ENCODE measurements at regions not wholly inside any gene's neighbourhood (a gene's known extent, or its start where the extent isn't known, plus 50 kb on each side); places are given as distances from the start of the nearest gene placed in this dataset.
"Not testable (repeated sequence)": the region's sequence is repeated elsewhere in the genome, so short reads cannot be mapped to it uniquely, and the experiment has no call there.

DNA sequence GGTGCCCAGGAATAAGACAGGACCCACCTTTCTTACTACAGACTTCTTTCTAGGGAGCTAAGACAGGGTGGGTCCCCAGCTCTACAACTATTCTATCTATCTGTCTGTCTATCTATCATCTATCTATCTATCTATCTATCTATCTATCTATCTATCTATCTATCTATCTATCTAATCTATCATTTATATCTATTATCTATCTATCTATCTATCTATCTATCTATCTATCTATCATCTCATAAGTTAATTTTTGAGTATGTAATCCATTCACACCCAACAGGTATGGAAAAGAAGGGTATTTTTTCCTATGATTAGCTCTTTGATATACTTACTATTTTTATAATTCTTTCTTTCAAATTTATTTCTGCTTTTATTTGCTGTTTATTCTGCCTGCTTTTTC lies 55.9 kb downstream of the BAMBI start:
- no peak for DNase-seq

DNA sequence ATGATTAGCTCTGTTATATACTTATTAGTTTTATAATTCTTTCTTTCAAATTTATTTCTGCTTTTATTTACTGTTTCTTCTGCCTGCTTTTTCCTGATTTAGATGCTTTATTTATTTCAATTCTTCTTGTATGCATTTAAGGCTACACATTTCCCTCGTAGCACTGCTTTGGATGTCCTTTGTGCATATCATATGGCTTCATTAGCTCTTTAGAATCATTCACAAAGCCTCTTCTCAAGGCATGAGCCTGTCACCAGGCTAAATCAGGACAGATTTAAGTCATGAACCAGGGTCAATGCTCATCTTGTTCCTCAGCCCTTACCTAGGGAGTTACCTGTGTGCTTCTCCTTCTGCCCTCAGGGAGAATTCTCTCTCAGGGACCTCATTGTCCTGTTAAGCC lies 56.3 kb downstream of the BAMBI start:
- no peak for DNase-seq

DNA sequence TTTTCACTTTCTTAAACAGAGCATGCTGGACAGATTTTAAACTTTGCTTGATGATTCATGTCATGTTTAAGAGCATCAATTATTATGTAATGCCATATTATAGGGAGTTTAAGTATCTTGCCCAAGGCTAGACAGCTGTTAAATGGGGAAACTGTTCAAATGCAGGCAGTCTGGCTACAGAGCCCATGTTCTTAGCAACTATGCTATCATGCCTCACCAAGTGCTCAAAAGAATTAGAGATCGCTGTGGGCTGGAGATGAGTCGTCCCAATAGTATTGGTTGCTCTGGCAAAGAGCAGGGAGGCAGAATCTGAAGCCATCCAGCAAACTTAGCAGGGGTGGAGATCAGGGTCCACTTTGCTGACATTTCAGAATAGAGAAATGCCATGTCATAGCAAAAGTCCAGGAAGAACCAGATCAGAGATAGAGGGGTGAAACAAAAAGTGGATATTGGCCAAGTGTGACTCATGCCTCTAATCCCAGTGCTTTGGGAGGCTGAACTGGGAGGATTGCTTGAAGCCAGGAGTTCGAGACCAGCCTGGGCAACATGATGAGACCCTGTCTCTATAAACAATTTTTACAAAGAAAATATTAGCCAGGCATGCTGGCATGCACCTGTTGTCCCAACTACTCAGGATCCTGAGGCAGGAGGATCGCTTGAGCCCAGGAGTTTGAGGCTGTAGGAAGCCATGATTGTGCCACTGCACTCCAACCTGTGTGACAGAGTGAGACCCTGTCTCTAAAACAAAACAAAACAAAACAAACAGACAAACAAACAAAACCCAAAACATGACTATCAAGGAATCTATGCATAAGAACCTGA lies 57.8 kb downstream of the BAMBI start:
- DNase-seq, result no peak

DNA sequence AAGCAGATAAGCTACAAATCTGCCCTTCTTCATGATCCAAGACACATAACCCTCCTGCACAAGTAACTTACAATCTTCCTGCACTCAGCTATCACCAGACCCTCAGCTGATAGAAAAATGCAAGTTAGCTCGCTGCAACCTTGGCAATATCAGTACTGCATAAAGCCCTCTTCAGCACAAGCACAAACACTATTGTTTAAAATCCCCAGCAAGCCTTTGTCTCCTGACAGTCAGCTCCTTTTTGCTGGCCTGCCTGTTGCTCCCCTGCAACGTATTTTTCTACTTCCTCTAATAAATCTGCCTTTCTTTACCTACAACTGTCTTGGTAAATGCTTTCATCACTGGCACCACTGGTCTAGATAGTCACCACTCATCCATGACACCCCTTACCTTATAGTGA lies 59.8 kb downstream of the BAMBI start:
- no peak for DNase-seq

DNA sequence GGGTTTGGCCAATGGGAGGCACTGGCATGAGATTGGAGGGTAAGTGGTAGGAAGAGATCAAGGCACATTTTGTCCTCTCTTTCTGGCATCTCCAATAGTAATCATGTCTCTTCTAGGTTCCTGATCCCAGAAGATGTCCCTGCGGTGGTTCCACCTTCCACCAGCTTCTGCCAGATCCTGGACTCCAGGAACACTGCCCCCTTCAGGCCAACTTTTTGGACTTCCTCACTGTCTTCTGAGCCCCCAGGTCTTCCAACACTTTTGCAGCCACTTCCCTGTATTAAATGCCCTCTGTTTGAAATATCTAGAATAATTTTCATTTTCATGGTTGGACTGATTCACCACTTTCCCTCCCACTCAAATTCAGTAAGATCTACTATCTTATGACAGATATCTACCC lies 60.9 kb downstream of the BAMBI start:
- DNase-seq, result no peak

DNA sequence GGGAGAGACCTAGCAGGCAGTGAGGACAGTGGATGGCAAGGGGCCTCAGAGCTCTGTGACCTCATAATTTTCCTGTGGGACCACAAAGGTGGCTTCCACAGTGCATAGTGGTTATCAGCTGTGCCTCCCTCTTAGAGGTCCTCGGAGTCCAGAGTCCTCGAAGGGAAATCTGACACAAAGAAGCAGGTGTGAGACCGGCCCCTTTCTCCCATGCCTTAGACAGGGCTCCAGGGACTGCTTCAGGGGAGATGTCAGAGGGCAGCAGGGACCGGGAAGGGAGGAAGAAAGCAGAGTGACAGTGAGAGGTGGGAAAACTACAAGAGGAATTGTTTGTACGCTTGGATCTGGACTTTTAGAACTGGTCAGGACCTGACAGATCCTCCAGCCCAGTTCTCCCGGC lies 66.3 kb downstream of the BAMBI start:
- no peak for DNase-seq

DNA sequence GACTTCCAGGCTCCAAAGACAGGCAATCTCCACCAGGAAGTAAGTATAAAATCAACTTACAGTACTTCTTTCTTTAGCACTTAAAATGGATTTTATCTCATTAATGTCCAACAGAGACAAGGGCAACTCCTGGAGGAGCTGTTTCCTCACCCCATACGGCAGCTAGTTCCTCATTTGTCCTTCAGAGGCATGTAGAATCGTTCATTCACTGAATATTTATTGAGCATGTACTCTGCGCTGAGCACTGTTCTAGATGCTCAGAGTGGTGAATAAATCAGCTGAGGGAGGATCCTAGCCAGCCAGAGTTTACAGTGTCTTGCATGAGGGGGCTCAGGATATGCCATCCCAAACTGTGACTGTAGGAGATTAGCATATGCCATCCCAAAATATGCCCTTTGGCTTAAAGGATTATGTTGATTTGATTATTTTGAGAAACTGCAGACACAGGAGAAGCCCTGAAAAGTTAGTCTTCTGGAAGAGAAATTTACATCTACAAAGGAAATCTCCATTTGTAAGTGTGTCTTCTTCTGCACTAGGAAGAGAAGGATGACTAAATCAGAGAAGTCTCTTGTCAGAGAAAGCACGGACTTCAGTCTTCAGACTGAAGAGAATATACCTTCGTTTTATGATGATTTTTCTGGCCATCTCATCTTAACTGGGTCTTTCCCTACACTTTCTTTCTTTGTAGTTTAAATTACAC lies 66.9 kb downstream of the BAMBI start:
- DNase-seq, result no peak

DNA sequence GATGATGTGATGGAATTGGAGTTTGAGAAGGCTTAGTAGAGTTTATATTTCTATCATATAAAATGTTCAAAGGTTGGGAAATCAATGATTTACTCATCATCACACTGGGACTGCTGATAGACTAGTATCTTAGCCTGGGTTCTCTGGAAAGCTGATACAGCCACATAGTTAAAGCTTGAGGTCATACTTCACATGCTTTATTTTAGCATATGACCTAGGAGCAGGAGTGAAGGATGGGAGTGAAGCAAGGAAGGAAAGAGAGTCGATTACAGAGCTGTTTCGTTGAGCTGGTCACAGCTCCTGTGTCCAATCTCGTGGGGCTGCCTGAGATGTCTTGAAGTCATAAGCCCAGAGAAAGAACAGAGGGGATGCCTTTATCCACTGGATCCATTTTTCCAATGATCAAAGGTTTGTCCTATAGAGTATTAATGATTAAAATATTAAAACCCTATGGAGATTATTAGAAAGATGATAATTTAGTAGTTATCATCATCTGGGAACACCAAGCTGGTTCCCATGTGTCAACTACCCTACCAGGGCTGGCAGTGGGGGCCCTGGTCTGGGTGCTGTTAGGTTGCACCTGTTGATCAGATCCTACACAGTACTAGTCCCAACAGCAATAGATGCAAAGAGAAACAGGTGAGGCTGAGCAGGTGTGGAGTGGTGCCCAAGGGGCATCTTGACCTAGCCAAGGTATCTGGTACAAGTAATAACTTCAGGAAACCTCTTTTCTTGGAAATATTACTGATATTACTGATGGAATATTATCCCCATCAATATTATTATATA lies 77.8 kb downstream of the BAMBI start:
- DNase-seq, result no peak

DNA sequence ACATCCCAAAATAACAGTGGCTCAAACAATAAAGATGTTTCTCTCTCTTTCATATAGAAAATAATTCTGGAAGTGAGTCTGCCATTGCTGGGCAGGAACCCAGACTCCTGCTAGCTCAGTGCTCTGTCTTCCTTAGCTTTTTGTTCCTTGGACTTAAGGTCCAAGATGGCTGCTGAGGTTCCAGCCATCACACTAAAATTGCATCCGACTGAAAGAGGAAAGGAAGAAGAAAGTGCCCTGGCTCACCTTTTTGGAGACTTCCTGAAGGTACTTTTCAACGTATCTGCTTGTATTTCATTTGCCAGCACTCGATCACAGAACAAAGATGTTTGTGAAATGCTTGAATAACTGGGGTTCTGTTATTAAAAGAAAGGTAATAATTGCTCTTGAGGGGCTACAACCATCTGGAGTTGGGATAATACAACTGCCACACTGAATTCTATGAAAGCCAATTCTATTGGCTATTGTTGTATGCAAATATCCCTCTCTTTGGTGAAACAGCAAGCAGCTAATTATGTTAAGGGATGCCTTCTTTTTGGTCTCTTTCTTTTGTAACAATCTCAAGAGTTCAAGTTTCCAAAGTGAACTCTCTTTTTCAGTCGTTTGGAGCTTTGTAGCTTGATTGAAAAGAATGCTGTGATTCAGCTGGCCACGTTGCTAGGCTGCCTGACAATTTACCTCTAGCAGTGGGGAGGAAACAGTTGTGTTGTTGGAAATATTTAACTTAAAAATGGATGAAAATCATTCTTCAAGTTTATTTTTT lies 83.9 kb downstream of the BAMBI start:
- DNase-seq, result no peak

DNA sequence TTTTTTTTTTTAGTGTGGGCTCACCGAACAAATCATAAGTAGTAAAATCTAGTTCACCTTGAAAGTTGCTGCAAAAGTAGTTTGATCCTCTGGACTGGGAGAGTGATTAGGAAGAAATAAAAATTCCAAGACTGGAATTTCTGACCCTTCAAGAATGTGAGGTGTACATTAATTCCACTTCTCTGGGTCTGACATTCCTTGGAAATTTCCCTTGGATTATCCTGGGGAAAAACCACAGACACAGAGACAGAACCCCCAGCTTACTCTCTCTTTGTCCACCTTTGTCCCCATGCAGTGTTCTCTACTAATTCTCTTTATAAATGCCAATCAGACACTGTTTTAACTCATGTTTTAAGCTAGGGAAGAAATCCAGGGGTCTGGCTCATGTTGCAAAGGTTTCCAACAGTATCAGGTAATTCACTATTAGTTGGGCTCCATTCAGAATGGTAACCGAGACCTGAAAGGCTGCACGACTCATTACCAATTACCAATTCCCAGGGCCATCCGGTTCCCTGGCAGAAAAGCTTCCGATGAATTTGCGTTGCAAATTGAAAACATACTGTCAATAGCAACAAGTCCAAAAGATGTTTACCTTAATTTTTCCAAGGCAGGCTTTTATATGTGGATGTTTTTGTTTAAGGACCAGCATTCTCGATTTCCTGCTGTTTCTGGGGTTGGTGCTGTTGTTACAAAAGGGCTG lies 86.3 kb downstream of the BAMBI start:
- no peak for DNase-seq

DNA sequence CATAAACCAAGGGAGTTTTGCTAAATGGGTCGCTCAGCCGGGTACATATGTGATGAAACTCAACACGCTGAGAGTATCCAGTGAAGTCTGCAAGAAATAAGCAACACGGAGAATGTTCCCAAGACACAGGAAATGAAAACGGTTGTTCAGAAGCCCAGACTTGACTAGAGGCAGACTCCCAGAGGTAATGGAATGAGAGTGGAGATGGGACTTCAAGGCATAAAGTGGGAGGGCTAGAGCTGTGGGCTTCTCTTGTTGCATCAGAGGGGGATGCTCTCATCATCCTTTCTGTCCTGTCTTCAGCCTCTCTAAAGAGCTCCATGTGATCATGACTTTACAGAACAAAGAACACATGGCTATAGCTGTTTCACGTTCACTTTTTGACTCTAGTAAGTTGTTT lies 88.3 kb downstream of the BAMBI start:
- no peak for DNase-seq

DNA sequence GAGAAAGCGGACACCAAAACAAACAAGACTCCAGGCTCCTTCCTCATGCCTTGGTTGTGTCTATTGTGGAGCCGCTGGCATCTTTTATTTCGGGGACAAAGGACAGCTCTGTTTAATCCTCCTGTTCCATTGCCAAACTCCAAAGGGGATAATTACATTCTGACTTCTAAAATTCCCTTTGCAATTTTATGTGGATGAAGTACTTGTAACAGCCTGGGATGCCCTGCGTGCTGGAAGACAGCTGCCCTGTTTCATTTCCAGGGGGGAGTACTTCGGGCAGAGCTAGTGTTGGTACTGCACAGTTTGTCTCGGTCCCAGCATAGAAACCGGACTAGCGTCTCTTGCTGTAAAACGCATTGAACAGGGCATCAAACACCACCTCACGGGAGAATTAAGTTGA lies 90.9 kb downstream of the BAMBI start:
- no peak for DNase-seq

DNA sequence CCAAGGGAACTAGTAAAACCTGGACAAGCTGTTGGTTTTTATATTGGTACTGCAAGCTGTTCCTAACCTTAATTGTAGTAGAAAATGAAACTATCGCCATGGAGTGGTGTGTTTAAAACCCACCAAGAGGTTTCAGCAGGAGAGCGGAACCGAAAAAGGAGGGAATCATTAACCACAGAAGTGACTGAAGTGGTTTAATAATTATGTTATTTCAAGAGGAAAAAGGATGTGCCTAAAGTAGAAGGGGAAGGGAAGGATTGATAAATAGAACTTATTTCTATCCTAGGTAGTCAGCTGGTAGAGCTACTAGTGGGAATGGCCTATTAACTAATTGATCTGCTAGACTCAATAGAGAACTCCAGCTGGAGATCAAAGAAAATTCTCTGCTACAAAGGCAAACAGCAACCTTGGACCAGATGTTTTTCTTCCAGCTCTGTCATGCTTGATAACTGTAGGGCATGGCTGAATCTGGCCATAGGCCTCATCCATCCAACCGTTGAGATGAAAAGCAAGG lies 91.8 kb downstream of the BAMBI start:
- no peak for DNase-seq

DNA sequence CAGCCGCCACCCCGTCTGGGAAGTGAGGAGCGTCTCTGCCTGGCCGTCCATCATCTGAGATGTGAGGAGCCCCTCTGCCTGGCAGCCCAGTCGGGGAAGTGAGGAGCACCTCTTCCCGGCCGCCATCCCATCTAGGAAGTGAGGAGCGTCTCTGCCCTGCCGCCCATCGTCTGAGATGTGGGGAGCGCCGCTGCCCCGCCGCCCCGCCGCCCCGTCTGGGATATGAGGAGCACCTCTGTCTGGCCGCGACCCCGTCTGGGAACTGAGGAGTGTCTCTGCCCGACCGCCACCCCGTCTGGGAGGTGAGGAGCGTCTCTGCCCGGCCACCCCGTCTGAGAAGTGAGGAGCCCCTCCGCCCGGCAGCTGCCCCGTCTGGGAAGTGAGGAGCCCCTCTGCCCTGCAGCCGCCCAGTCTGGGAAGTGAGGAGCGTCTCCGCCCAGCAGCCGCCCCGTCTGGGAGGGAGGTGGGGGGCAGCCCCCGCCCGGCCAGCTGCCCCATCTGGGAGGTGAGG lies 94.3 kb downstream of the BAMBI start:
- not testable (repeated sequence) for DNase-seq

DNA sequence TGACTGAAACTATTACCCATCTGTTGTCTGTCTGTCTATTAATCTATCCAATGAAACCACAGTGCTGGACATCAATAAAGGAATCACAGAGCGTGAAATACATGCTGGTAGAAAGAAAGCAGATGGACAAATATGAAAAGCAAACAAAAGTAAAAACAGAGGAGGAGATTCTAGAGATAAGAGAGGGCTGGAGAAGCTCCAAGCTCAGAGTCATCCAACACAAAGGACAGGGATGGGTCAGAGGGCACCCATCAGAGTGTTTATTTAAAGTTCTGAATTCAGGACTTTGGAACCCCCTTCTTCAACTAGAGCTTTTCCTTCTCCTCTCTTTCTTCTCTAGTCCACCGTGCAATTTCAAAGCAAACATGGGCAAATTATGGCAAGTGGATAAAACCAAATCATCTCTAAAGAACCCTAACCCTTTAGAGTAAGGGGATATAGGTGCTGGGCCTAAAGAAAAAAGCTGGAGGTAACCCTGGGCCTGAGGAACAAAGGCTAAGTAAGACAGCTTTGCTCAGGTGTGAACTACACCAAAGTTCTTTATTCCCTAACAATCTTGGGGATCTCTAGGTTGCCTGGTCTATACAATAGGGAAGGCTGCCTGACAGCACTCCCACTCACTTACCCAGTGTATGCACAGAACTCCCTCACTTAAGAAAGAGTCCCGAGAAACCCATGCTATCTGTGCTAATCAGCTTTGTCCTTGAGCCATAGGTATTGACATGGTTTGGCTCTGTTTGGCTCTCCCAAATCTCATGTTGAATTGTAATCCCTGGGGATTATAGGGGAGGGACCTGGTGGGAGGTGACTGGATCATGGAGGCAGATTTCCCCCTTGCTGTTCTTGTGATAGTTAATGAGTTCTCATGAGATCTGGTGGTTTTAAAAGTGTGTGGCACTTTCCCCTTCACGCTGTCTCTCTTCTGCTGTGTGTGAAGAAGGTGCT lies 97.0 kb downstream of the BAMBI start:
- DNase-seq, result no peak

DNA sequence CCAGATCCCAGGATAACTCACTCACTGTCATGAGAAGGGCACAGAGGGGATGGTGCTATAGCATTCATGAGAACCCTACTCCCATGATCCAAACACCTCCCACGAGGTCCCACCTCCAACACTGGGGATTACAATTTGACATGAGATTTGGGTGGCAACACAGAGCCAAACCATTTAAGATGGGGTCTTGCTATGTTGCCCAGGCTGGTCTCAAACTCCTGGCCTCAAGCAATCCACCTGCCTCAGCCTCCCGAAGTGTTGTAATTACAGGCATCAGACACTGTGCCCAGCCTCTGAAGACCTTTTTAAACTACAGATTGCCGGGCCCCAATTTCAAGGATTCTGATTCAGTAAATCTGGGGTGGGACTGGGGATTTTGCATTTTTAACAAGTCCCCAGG lies 98.5 kb downstream of the BAMBI start:
- DNase-seq, result no peak

DNA sequence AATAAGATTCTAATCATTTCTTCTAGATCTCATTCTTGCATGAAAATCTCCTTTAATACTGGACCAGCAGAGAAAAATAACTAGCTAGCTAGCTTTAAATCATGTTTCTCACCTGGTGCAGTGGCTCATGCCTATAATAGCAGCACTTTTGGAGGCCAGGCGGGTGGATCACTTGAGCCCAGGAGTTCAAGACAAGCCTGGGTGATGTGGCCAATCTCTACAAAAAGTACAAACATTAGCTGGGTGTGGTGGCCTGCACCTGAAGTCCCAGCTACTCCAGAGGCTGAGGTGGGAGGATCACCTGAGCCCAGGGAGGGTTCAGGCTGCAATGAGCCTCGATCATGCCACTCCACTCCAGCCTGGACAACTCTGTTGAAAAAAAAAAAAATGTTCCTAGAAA lies 99.2 kb downstream of the BAMBI start:
- DNase-seq, result no peak

DNA sequence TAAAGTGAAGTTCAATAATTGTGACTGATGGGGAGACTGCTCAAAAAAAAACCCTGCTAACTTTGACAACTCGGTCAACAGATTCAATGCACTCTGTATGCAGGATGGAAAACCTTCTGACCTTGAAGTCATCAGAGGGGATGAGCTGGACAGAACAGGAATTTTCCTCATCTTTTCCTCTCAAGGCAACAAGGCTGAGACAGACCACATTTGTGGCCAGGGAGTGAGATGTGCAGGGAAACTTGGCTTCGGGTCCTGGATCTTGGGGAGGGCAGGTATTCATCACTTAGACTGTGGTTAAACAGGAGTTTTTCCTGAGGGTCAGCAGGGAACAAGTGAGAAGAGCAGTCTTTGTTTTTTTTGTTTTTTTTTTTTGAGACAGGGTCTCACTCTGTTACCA lies 100.6 kb downstream of the BAMBI start:
- DNase-seq, result no peak

DNA sequence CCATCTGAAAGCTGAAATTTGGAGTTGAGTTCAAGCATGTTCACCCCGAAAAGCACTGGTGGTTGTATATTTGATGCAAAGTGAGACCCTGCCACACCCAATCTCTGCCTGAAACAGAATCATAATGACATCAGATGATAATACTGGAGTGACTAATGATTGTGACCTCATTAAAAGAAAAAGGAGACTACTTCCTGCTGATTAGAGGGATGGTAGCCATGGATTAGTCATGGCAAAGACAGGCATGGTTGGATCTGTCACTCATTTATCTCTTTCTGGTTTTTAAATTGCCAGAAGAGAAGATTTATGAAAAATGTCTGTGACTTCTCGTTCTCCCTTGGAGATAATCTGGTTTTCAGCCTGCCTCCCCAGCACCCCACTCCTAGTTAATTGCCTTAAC lies 101.2 kb downstream of the BAMBI start:
- no peak for DNase-seq

DNA sequence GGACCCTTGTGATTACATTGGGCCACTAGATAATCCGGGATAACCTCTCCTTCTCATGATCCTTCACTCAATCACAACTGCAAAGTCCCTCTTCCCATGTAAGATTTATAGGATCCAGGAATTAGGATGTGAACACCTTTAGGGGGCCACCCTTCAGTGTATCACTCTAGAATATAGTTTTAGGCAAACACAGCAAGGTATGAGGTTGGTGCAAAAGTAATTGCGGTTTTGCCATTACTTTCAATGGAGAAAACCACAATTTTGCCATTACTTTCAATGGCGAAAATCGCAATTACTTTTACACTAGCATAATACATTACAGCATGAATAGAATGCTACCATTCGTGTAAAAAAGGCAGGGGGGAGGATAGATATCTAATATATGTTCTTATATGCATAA lies 104.0 kb downstream of the BAMBI start:
- DNase-seq, result no peak

DNA sequence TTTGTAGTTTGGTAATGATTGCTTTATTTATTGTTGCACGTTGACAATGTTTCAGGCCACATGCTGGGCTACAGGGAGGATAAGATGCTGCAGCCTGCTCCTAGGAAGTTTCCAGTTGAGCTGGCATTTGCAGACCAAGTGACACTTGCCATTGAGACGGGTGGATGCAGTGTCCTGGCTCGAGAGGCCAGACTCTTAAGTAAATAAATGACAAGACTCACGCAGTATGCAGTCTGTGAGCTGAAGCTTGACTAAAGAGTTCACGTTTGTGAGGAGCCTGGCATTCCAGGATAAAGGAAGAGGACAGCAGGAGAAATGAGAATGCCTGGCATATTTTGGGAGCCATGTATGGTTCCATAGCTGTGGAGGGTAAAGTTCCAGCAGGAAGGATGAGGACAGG lies 105.8 kb downstream of the BAMBI start:
- no peak for DNase-seq
